Mesothelial cell of epicardium (in vitro differentiated cells): ENCODE measurements at regions not wholly inside any gene's neighbourhood (a gene's known extent, or its start where the extent isn't known, plus 50 kb on each side); places are given as distances from the start of the nearest gene placed in this dataset.

Source experiments
- DNase-seq, 2 experiments: peaks; one replicate each; pipeline ENCODE4 v3.0.0; 2021; ENCODE audit warnings: low spot score in 2 of 2; ENCODE audit not compliant: unreplicated experiment in 2 of 2
- H3K27ac Mint-ChIP-seq: 2 replicates; pipeline ENCODE4 v1.8.0; 2021; ENCODE audit warnings: mixed read lengths
- H3K27me3 Mint-ChIP-seq: 2 replicates; pipeline ENCODE4 v1.8.0; 2021; ENCODE audit warnings: low read depth, mixed read lengths
- H3K36me3 Mint-ChIP-seq: 2 replicates; pipeline ENCODE4 v1.8.0; 2021; ENCODE audit warnings: mixed read lengths
- H3K4me1 Mint-ChIP-seq: 2 replicates; pipeline ENCODE4 v1.8.0; 2021; ENCODE audit warnings: mixed read lengths
- H3K4me3 Mint-ChIP-seq: 2 replicates; pipeline ENCODE4 v1.8.0; 2021; ENCODE audit warnings: mild to moderate bottlenecking, moderate library complexity, mixed read lengths
- H3K9me3 Mint-ChIP-seq: 2 replicates; pipeline ENCODE4 v1.8.0; 2021; ENCODE audit warnings: mixed read lengths
- TF ChIP-seq, protein P1 (sequence below): fragments of 200-600 bp; sonication (generic); IDR thresholded peaks from one replicate; pipeline ENCODE4 v1.5.0; 2021; ENCODE audit warnings: antibody characterized with exemption; ENCODE audit not compliant: unreplicated experiment

DNA sequence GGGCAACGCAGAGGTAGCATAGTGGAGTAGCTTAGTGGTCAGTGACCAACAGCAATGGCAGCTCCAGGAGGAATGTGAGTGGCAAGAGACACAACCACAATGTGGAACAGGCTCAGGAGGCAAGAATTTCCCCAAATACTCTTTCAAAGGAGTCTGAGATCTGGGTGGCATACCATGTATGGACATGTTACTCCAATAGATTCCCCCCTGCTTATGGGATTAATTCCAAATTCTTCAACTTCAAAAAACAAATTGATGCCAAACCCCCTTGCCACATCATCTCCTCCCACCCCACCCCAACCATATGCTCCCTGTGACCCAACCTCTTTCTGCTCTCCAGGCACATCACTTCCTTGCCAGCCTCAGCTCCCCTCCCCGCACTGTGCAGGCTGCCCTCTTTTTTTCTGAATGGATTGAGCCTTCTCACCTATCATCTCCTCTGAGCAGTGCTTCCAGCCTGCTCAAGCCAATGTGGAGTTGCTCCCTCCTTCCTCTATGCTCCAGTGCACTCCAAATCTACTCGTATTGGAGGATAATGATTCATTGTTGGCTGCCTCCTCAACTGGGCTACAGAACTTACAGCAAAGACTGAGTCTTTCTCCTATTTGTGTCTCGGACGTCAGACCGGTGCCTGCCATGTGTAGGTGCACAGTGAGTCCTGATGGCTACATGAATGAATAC lies 93.0 kb upstream of the CEP85L start:
- TF ChIP-seq, protein P1, sequence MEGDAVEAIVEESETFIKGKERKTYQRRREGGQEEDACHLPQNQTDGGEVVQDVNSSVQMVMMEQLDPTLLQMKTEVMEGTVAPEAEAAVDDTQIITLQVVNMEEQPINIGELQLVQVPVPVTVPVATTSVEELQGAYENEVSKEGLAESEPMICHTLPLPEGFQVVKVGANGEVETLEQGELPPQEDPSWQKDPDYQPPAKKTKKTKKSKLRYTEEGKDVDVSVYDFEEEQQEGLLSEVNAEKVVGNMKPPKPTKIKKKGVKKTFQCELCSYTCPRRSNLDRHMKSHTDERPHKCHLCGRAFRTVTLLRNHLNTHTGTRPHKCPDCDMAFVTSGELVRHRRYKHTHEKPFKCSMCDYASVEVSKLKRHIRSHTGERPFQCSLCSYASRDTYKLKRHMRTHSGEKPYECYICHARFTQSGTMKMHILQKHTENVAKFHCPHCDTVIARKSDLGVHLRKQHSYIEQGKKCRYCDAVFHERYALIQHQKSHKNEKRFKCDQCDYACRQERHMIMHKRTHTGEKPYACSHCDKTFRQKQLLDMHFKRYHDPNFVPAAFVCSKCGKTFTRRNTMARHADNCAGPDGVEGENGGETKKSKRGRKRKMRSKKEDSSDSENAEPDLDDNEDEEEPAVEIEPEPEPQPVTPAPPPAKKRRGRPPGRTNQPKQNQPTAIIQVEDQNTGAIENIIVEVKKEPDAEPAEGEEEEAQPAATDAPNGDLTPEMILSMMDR, result no peak
- no peak overlapping the region for H3K27ac Mint-ChIP-seq
- no peaks in the 10 kb centered on the region for H3K9me3 Mint-ChIP-seq
- no peak overlapping the region for H3K4me3 Mint-ChIP-seq
- H3K4me1 Mint-ChIP-seq, result peaks cover 14% of the 10 kb centered on the region
- H3K27me3 Mint-ChIP-seq, result peaks cover 3% of the 10 kb centered on the region
- H3K36me3 Mint-ChIP-seq, result no peaks in the 10 kb centered on the region
- no peak for DNase-seq

DNA sequence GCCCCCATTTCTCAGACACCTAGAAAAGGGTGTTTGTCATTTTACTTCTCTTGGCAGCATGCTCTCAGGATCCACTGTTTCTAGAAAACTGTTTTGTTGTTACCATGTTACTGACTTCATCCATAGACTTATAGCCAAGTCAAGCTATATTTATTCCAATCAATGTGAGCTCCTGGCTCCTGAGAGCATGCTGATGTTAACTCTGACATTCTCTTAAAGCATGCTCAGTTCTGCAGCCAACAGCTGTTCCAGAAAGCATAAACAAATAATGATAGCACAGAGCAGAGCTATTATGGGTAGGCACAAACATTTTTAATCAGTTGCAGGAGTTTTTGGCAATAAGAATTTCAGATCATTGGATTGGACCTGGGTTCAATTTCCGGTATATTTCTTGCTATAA lies 92.4 kb upstream of the CEP85L start:
- Mint-ChIP-seq H3K27me3 (peaks cover 3% of the 10 kb centered on the region), H3K9me3 (no peaks in the 10 kb centered on the region), H3K4me3 (no peak overlapping the region), H3K27ac (no peak overlapping the region), H3K36me3 (no peaks in the 10 kb centered on the region), H3K4me1 (peaks cover 14% of the 10 kb centered on the region)
- no peak for DNase-seq
- TF ChIP-seq, protein P1, result no peak

GRCh38 chr6:118740372-118740771 lies 89.0 kb upstream of the CEP85L start:
- Mint-ChIP-seq H3K36me3 (no peaks in the 10 kb centered on the region), H3K4me3 (no peak overlapping the region), H3K9me3 (no peaks in the 10 kb centered on the region), H3K27ac (no peak overlapping the region), H3K4me1 (peaks cover 8% of the 10 kb centered on the region), H3K27me3 (peaks cover 9% of the 10 kb centered on the region)
- DNase-seq, result no peak
- TF ChIP-seq, protein P1, result no peak

DNA sequence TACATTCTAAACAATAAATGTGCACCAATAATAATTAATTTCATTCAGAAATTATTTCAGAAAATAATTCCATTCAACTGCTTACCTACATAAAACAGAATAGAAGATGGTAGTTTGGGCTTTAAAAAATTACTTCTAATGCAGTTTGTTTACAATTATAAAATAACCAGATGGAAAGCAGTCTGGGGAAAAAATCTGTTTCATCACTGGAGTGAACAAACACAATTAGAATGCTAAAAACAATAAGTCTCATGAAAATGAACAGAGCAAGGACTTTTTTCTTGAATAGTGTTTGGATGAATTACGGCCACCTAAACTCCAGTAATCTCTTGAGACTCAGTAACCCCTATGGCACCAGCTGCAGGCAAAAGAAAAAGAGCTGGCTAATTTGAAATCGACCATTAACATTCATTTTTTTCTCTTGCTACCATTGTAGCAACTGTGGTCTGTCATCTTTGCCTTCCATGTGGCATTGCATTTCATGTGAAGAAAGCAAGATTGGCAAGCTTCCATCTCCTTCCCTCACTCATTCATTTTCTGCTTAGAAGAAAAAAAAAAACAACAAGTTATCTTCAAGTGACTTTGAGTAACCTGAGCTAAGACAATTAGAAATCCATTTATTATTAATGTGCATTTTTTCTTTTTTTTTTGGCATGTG lies 88.4 kb upstream of the CEP85L start:
- peaks cover 9% of the 10 kb centered on the region for H3K27me3 Mint-ChIP-seq
- no peak for DNase-seq
- peaks cover 8% of the 10 kb centered on the region for H3K4me1 Mint-ChIP-seq
- H3K36me3 Mint-ChIP-seq, result no peaks in the 10 kb centered on the region
- H3K4me3 Mint-ChIP-seq, result no peak overlapping the region
- no peaks in the 10 kb centered on the region for H3K9me3 Mint-ChIP-seq
- TF ChIP-seq, protein P1, result no peak
- no peak overlapping the region for H3K27ac Mint-ChIP-seq

DNA sequence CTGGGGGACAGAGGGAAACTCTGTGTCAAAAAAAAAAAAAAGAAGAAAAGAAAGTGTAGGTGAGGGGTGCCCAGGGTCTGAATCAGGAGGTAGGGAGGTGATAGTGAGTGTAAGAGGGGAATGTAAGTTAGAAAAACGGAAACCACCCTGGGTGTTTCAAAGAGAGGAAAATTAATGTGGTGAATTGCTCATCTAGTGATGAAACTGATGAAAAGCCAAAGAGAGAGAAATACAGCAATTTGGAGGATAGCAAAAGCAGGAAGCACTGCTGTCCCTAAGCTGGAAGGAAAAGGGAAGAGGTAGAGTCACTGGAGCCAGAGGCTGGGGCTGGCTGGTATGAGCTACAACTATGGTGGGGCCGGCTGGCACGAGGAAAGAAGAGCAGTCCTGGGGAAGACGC lies 85.0 kb upstream of the CEP85L start:
- H3K4me1 Mint-ChIP-seq, result peaks cover 10% of the 10 kb centered on the region
- DNase-seq, result no peak
- no peak overlapping the region for H3K4me3 Mint-ChIP-seq
- no peaks in the 10 kb centered on the region for H3K9me3 Mint-ChIP-seq
- TF ChIP-seq, protein P1, result no peak
- H3K27me3 Mint-ChIP-seq, result peaks cover 6% of the 10 kb centered on the region
- H3K27ac Mint-ChIP-seq, result no peak overlapping the region
- no peaks in the 10 kb centered on the region for H3K36me3 Mint-ChIP-seq
